ENCODE measurements at regions not wholly inside any gene's neighbourhood (a gene's known extent, or its start where the extent isn't known, plus 50 kb on each side); places are given as distances from the start of the nearest gene placed in this dataset.

DNA sequence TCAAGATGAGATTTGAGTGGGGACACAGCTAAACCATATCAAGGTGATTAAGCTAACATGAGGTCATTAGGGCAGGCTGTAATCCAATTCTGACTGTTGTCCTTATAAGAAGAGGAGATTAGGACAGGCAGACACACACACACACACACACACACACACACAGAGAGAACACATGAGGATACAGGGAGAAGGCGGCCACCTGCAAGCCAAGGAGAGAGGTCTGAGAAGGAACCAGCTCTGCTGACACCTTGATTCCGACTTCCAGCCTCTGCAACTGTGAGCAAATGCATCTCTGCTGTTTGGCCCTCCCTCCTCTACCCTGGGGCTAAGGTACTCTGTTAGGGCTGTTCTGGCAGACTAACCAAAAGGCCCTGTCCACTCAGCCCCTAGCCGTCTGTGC lies 112.5 kb upstream of the GSC start:
- H3K4me1 ChIP-seq (ENCODE audit: control insufficient read depth in 2 of 2, insufficient read depth in 2 of 2, low read length in 2 of 2) = no peaks in the 10 kb centered on the region
- 92% methylated on average over 3 of the region's 3 CpGs for WGBS
- H3K27me3 ChIP-seq (ENCODE audit: control insufficient read depth in 2 of 2, insufficient read depth in 1 of 2, low read length in 1 of 2) = no peaks in the 10 kb centered on the region

DNA sequence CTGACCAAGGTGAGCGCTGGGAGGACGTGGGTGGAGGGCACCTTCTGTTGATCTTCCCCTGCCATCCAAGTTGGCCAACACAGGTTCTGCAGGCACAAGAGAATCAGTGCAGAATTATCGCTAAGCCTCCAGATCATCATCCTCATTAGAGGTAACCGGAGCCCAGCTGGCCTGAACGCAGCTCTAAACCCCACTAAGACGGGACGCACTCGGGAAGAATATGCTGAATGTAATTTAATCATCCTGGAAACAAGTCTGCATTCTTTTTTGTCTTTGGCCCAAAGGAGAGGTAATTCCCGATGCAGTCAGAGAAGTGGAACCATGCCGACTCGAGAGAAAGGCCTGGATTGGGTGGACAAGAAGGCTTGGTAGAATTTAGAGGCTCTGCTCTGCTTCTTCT lies 111.0 kb upstream of the GSC start:
- 91% methylated on average over 11 of the region's 11 CpGs for WGBS
- no peaks in the 10 kb centered on the region for H3K4me1 ChIP-seq (ENCODE audit: control insufficient read depth in 2 of 2, insufficient read depth in 2 of 2, low read length in 2 of 2)
- no peaks in the 10 kb centered on the region for H3K27me3 ChIP-seq (ENCODE audit: control insufficient read depth in 2 of 2, insufficient read depth in 1 of 2, low read length in 1 of 2)
- H3K27ac ChIP-seq (ENCODE audit: low read depth in 1 of 2, low read length in 1 of 2) = no peak overlapping the region
- H3K9me3 ChIP-seq (ENCODE audit: control insufficient read depth in 2 of 2, insufficient read depth in 1 of 2, low read length in 1 of 2) = no peaks in the 10 kb centered on the region
- H3K36me3 ChIP-seq (ENCODE audit: control insufficient read depth in 2 of 2, insufficient read depth in 2 of 2, low read length in 1 of 2) = no peaks in the 10 kb centered on the region
- peak in 1 of 9 donors; percentile 26 for DNase-seq (ENCODE audit: low read depth in 6 of 9, low spot score in 9 of 9)
- H3K4me3 ChIP-seq (ENCODE audit: low read length in 2 of 2) = no peak overlapping the region

More for the DNA sequence above, 112.5 kb upstream of the GSC start:
- H3K4me3 ChIP-seq (ENCODE audit: low read length in 2 of 2) = no peak overlapping the region
- H3K9me3 ChIP-seq (ENCODE audit: control insufficient read depth in 2 of 2, insufficient read depth in 1 of 2, low read length in 1 of 2) = no peaks in the 10 kb centered on the region
- H3K36me3 ChIP-seq (ENCODE audit: control insufficient read depth in 2 of 2, insufficient read depth in 2 of 2, low read length in 1 of 2) = no peaks in the 10 kb centered on the region
- no peak overlapping the region for H3K27ac ChIP-seq (ENCODE audit: low read depth in 1 of 2, low read length in 1 of 2)
- no peak for DNase-seq (ENCODE audit: low read depth in 6 of 9, low spot score in 9 of 9)

DNA sequence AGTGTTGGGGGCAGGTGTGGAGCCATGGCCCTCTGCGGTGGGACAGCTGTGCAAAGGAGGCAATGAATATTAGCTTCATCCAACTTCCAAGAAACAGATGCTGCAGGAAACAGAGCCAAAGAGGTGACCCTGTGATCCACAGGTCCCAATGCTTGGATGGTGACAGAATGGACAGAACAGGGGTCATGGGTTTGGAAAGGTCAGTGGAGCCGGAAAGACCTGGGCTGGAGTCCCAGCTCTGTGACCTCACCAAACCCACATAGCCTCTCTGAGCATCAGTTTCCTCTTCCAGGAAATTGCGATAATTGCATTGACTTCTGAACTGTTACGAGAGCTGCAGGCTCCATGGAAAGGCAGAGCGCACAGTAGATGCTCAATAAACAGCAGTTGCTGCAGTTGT lies 110.2 kb upstream of the GSC start:
- Histone ChIP-seq H3K27me3 (ENCODE audit: control insufficient read depth in 2 of 2, insufficient read depth in 1 of 2, low read length in 1 of 2) (no peaks in the 10 kb centered on the region), H3K4me1 (ENCODE audit: control insufficient read depth in 2 of 2, insufficient read depth in 2 of 2, low read length in 2 of 2) (no peaks in the 10 kb centered on the region), H3K9me3 (ENCODE audit: control insufficient read depth in 2 of 2, insufficient read depth in 1 of 2, low read length in 1 of 2) (no peaks in the 10 kb centered on the region), H3K36me3 (ENCODE audit: control insufficient read depth in 2 of 2, insufficient read depth in 2 of 2, low read length in 1 of 2) (no peaks in the 10 kb centered on the region), H3K27ac (ENCODE audit: low read depth in 1 of 2, low read length in 1 of 2) (no peak overlapping the region), H3K4me3 (ENCODE audit: low read length in 2 of 2) (no peak overlapping the region)
- 94% methylated on average over 5 of the region's 5 CpGs for WGBS
- no peak for DNase-seq (ENCODE audit: low read depth in 6 of 9, low spot score in 9 of 9)

DNA sequence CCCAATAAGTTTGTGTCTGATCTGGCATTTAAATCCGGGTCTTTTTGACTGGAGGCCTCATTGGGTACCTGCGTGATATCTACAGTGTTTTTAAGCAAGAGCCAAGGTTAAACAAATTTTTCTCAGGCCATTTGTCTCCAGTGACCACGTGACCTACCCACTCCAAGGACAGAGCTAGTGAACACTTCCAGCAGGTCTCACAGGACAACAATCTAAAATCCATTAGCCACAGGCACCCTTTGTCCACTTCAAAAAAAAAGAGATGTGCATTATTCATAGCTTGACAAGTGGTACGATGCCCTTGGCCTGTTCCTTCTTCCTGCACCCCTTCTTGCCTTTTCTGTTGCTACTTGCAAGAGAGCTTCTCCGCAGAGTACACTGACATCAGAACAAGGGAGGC lies 109.6 kb upstream of the GSC start:
- no peaks in the 10 kb centered on the region for H3K36me3 ChIP-seq (ENCODE audit: control insufficient read depth in 2 of 2, insufficient read depth in 2 of 2, low read length in 1 of 2)
- no peak for DNase-seq (ENCODE audit: low read depth in 6 of 9, low spot score in 9 of 9)
- 80% methylated on average over 5 of the region's 5 CpGs for WGBS
- H3K4me1 ChIP-seq (ENCODE audit: control insufficient read depth in 2 of 2, insufficient read depth in 2 of 2, low read length in 2 of 2) = no peaks in the 10 kb centered on the region
- H3K4me3 ChIP-seq (ENCODE audit: low read length in 2 of 2) = no peak overlapping the region
- no peak overlapping the region for H3K27ac ChIP-seq (ENCODE audit: low read depth in 1 of 2, low read length in 1 of 2)
- no peaks in the 10 kb centered on the region for H3K27me3 ChIP-seq (ENCODE audit: control insufficient read depth in 2 of 2, insufficient read depth in 1 of 2, low read length in 1 of 2)
- H3K9me3 ChIP-seq (ENCODE audit: control insufficient read depth in 2 of 2, insufficient read depth in 1 of 2, low read length in 1 of 2) = no peaks in the 10 kb centered on the region

DNA sequence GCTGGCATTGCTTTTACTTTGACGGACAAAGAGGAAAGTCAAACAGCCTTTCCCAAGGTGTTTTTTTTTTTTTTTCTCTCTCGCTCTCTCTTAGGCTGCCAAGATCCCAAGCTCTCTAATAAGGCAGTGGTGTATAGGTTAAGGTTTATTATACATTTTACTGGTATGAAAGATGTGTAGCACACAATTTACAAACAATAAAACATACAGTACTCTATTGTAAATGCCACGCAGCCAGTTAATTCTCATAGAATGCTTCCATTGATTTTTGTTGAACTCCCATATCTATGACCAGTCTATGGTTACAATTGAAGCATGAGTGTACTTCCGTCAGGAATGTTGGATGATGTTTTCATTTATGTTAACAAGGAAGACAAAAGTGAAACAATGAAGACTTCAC lies 106.4 kb upstream of the GSC start:
- Histone ChIP-seq H3K4me1 (ENCODE audit: control insufficient read depth in 2 of 2, insufficient read depth in 2 of 2, low read length in 2 of 2) (no peaks in the 10 kb centered on the region), H3K4me3 (ENCODE audit: low read length in 2 of 2) (no peak overlapping the region), H3K36me3 (ENCODE audit: control insufficient read depth in 2 of 2, insufficient read depth in 2 of 2, low read length in 1 of 2) (no peaks in the 10 kb centered on the region), H3K27me3 (ENCODE audit: control insufficient read depth in 2 of 2, insufficient read depth in 1 of 2, low read length in 1 of 2) (no peaks in the 10 kb centered on the region), H3K27ac (ENCODE audit: low read depth in 1 of 2, low read length in 1 of 2) (no peak overlapping the region), H3K9me3 (ENCODE audit: control insufficient read depth in 2 of 2, insufficient read depth in 1 of 2, low read length in 1 of 2) (no peaks in the 10 kb centered on the region)
- 65% methylated on average over 4 of the region's 4 CpGs for WGBS
- no peak for DNase-seq (ENCODE audit: low read depth in 6 of 9, low spot score in 9 of 9)

DNA sequence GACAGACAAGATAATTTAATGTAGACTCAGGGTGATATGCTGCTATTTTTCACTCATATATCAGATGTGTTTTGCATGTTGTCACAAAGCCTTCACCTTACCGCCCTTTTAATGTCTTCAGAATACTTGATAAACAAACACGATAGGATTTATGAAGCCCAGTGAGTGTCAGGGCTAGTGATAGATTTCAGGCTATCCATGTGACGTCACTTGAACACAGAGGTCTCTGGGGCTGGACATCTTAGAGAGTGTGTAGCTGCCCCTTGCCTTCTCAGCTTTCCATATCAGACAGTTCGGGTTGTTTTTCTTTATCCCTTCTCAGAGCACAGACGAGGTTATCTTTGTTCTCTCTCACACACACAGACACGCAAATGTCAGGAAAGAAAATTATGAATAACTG lies 105.3 kb upstream of the GSC start:
- Histone ChIP-seq H3K4me3 (ENCODE audit: low read length in 2 of 2) (no peak overlapping the region), H3K9me3 (ENCODE audit: control insufficient read depth in 2 of 2, insufficient read depth in 1 of 2, low read length in 1 of 2) (no peaks in the 10 kb centered on the region), H3K4me1 (ENCODE audit: control insufficient read depth in 2 of 2, insufficient read depth in 2 of 2, low read length in 2 of 2) (no peaks in the 10 kb centered on the region), H3K27me3 (ENCODE audit: control insufficient read depth in 2 of 2, insufficient read depth in 1 of 2, low read length in 1 of 2) (no peaks in the 10 kb centered on the region), H3K36me3 (ENCODE audit: control insufficient read depth in 2 of 2, insufficient read depth in 2 of 2, low read length in 1 of 2) (no peaks in the 10 kb centered on the region), H3K27ac (ENCODE audit: low read depth in 1 of 2, low read length in 1 of 2) (no peak overlapping the region)
- 80% methylated on average over 6 of the region's 6 CpGs for WGBS
- no peak for DNase-seq (ENCODE audit: low read depth in 6 of 9, low spot score in 9 of 9)

DNA sequence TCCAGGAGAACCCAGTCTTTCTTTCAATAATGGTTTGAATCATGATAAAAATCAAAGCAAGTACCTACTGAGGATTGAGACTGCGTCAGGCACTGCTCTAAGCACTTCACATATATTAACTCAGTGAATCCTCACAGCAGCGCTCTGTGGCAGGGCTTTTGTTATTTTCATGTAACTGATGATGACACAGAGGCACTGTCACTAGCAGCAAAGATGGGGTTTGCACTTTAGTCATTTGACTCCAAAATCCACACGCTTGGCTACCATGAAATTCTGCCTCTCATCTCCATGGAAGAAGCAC lies 98.8 kb upstream of the GSC start:
- Histone ChIP-seq H3K4me1 (ENCODE audit: control insufficient read depth in 2 of 2, insufficient read depth in 2 of 2, low read length in 2 of 2) (no peaks in the 10 kb centered on the region), H3K9me3 (ENCODE audit: control insufficient read depth in 2 of 2, insufficient read depth in 1 of 2, low read length in 1 of 2) (no peaks in the 10 kb centered on the region), H3K4me3 (ENCODE audit: low read length in 2 of 2) (no peak overlapping the region), H3K36me3 (ENCODE audit: control insufficient read depth in 2 of 2, insufficient read depth in 2 of 2, low read length in 1 of 2) (no peaks in the 10 kb centered on the region), H3K27me3 (ENCODE audit: control insufficient read depth in 2 of 2, insufficient read depth in 1 of 2, low read length in 1 of 2) (peaks cover 7 to 16% of the 10 kb centered on the region in 2 donors), H3K27ac (ENCODE audit: low read depth in 1 of 2, low read length in 1 of 2) (no peak overlapping the region)
- DNase-seq (ENCODE audit: low read depth in 6 of 9, low spot score in 9 of 9) = no peak
- WGBS = 90% methylated on average over 3 of the region's 3 CpGs

DNA sequence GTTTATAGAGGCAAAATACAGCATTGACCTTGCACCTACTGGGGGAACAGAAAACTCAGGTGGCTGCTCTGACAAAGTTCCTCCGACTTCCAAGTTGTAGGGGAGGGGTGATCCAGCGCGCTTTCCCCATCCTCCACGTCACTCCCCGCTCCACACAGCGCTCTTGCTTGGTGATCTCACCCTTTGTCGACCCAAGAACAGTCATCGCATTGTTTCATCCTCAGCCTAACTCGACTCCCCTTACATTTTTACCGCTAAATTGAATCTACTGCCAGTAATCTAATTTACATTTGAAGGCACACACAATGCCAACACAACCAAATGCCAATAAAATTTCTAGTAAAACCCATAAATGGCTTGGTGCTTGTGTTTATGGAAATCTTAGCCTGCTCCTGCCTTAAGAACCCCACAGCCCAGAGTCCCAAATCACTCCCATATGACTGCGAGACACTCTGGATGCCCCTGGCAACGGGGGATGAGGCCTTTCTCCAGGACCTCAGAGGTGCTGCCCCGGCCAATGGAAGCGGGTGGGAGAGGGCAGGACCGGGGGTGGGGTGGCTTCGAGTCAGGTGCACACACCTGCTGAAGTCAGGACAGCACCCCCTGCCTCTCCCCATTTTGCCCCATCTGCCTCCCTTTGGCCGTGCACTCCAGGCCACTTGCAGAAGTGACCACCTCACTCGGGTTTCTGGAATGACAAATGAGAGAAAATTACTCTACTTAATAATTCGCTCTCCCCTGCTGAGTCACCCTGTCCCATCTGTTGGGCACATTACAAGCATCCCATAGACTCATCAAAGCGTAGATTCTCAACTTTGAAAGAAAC lies 98.2 kb upstream of the GSC start:
- H3K9me3 ChIP-seq (ENCODE audit: control insufficient read depth in 2 of 2, insufficient read depth in 1 of 2, low read length in 1 of 2) = no peaks in the 10 kb centered on the region
- H3K4me1 ChIP-seq (ENCODE audit: control insufficient read depth in 2 of 2, insufficient read depth in 2 of 2, low read length in 2 of 2) = no peaks in the 10 kb centered on the region
- no peak overlapping the region for H3K4me3 ChIP-seq (ENCODE audit: low read length in 2 of 2)
- H3K27ac ChIP-seq (ENCODE audit: low read depth in 1 of 2, low read length in 1 of 2) = no peak overlapping the region
- DNase-seq (ENCODE audit: low read depth in 6 of 9, low spot score in 9 of 9) = no peak
- peaks cover 7 to 18% of the 10 kb centered on the region in 2 donors for H3K27me3 ChIP-seq (ENCODE audit: control insufficient read depth in 2 of 2, insufficient read depth in 1 of 2, low read length in 1 of 2)
- no peaks in the 10 kb centered on the region for H3K36me3 ChIP-seq (ENCODE audit: control insufficient read depth in 2 of 2, insufficient read depth in 2 of 2, low read length in 1 of 2)
- 66% methylated on average over 20 of the region's 20 CpGs for WGBS

DNA sequence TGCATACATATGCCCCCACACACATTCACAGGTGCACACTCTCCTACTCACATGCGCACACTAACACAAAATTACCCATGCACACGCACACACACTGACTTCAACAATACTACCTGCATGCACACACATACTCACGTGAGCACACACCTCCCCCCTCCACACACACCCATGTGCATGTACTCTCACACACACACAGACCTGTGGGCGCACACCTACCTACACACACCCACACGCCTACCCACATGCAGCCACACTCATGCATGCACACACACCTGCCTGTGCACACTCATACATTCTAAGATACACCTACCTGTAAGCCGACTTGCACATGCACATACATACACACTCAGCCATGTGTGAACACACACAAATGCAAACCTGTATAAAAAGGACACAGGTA lies 97.3 kb upstream of the GSC start:
- no peak overlapping the region for H3K27ac ChIP-seq (ENCODE audit: low read depth in 1 of 2, low read length in 1 of 2)
- DNase-seq (ENCODE audit: low read depth in 6 of 9, low spot score in 9 of 9) = no peak
- no peaks in the 10 kb centered on the region for H3K4me1 ChIP-seq (ENCODE audit: control insufficient read depth in 2 of 2, insufficient read depth in 2 of 2, low read length in 2 of 2)
- no peaks in the 10 kb centered on the region for H3K9me3 ChIP-seq (ENCODE audit: control insufficient read depth in 2 of 2, insufficient read depth in 1 of 2, low read length in 1 of 2)
- H3K27me3 ChIP-seq (ENCODE audit: control insufficient read depth in 2 of 2, insufficient read depth in 1 of 2, low read length in 1 of 2) = peaks cover 7 to 18% of the 10 kb centered on the region in 2 donors
- no peaks in the 10 kb centered on the region for H3K36me3 ChIP-seq (ENCODE audit: control insufficient read depth in 2 of 2, insufficient read depth in 2 of 2, low read length in 1 of 2)
- H3K4me3 ChIP-seq (ENCODE audit: low read length in 2 of 2) = no peak overlapping the region
- WGBS = 95% methylated on average over 6 of the region's 6 CpGs
